Naive thymus-derived CD4-positive, alpha-beta T cell (primary cell): ENCODE measurements at regions not wholly inside any gene's neighbourhood (a gene's known extent, or its start where the extent isn't known, plus 50 kb on each side); places are given as distances from the start of the nearest gene placed in this dataset.

Source experiments
- ATAC-seq: fragments of 150-1000 bp; cut with Tn5 transposase; 2 replicates; pipeline ENCODE4 v1.10.0; 2021; ENCODE audit warnings: mild to moderate bottlenecking, moderate library complexity
- CTCF ChIA-PET: fragments of 350-600 bp; sonication (Branson Sonifier 250); formaldehyde crosslinking; loops from one replicate; lab custom pipeline; 2021; ENCODE audit warnings: antibody characterized with exemption; lab: Charles Lee
- POLR2A ChIA-PET: fragments of 350-600 bp; sonication (Branson Sonifier 250); formaldehyde crosslinking; loops from one replicate; lab custom pipeline; 2021; ENCODE audit warnings: antibody characterized with exemption, inconsistent platforms; lab: Charles Lee
- DNase-seq, 9 donors: peaks; one replicate each; pipeline versions ENCODE4 v3.0.0 to v3.0.0-alpha.2; 2020 to 2022; ENCODE audit warnings: mixed read lengths in 1 of 9
- H3K27ac ChIP-seq: one replicate; pipeline ENCODE4 v1.7.0; 2013; ENCODE audit warnings: mild to moderate bottlenecking, low read depth, low read length, moderate library complexity
- H3K27me3 ChIP-seq, 2 donors: one replicate each; pipeline ENCODE4 v1.7.0; 2013; ENCODE audit warnings: low read length in 2 of 2, mild to moderate bottlenecking in 2 of 2, moderate library complexity in 2 of 2; ENCODE audit not compliant: control insufficient read depth in 2 of 2, insufficient read depth in 2 of 2
- H3K36me3 ChIP-seq, 3 experiments: 1 replicate in 2 of 3; 2 replicates in 1 of 3; pipeline ENCODE4 v1.7.0; 2013; ENCODE audit warnings: low read length in 3 of 3, mild to moderate bottlenecking in 3 of 3, moderate library complexity in 1 of 3; ENCODE audit not compliant: insufficient read depth in 3 of 3, control insufficient read depth in 2 of 3
- H3K4me1 ChIP-seq, 2 donors: one replicate each; pipeline ENCODE4 v1.7.0; 2013; ENCODE audit warnings: low read length in 2 of 2, mild to moderate bottlenecking in 2 of 2, moderate library complexity in 1 of 2; ENCODE audit not compliant: control insufficient read depth in 2 of 2, insufficient read depth in 2 of 2
- H3K4me3 ChIP-seq: 2 replicates; pipeline ENCODE4 v1.7.0; 2013; ENCODE audit warnings: mild to moderate bottlenecking, low read length
- H3K9me3 ChIP-seq, 3 experiments: 1 replicate in 2 of 3; 2 replicates in 1 of 3; pipeline ENCODE4 v1.7.0; 2013; ENCODE audit warnings: low read length in 3 of 3; ENCODE audit not compliant: control insufficient read depth in 2 of 3
- H3K27ac Mint-ChIP-seq, 9 donors: one replicate each; pipeline ENCODE4 v1.8.0; 2020 to 2022; ENCODE audit warnings: mixed read lengths in 9 of 9, mild to moderate bottlenecking in 8 of 9, moderate library complexity in 5 of 9, inconsistent platforms in 2 of 9
- H3K27me3 Mint-ChIP-seq, 5 donors: one replicate each; pipeline ENCODE4 v1.8.0; 2021 to 2022; ENCODE audit warnings: mixed read lengths in 5 of 5, mild to moderate bottlenecking in 1 of 5
- H3K36me3 Mint-ChIP-seq, 5 donors: one replicate each; pipeline ENCODE4 v1.8.0; 2020 to 2022; ENCODE audit warnings: mixed read lengths in 5 of 5, mild to moderate bottlenecking in 3 of 5, inconsistent platforms in 1 of 5
- H3K4me1 Mint-ChIP-seq, 7 donors: one replicate each; pipeline ENCODE4 v1.8.0; 2020 to 2022; ENCODE audit warnings: mixed read lengths in 7 of 7, mild to moderate bottlenecking in 3 of 7, inconsistent platforms in 1 of 7
- H3K4me3 Mint-ChIP-seq, 10 donors: one replicate each; pipeline ENCODE4 v1.8.0; 2020 to 2022; ENCODE audit warnings: mild to moderate bottlenecking in 10 of 10, mixed read lengths in 10 of 10, moderate library complexity in 6 of 10, inconsistent platforms in 2 of 10
- H3K9me3 Mint-ChIP-seq, 11 donors: one replicate each; pipeline ENCODE4 v1.8.0; 2020 to 2022; ENCODE audit warnings: mixed read lengths in 11 of 11, mild to moderate bottlenecking in 4 of 11, inconsistent platforms in 1 of 11, moderate library complexity in 1 of 11
- intact Hi-C, 2 donors: fragments of 100-400 bp; cut with micrococcal nuclease; formaldehyde crosslinking; loops; one replicate each; pipeline ENCODE4 v1.15.1; 2023

GRCh38 chr2:8257502-8257901 is 424.4 kb upstream of the ID2 start:
- Mint-ChIP-seq H3K4me1 (peaks cover 0 to 12% (median 8%) of the 10 kb centered on the region in 7 donors), H3K4me3 (no peak overlapping the region), H3K9me3 (peaks cover 0 to 1% (median 0%) of the 10 kb centered on the region in 11 donors), H3K27me3 (peaks cover 0 to 12% (median 0%) of the 10 kb centered on the region in 5 donors), H3K27ac (no peak overlapping the region), H3K36me3 (peaks cover 0 to 6% (median 0%) of the 10 kb centered on the region in 5 donors)
- POLR2A ChIA-PET: no interaction called here
- no peaks in the 10 kb centered on the region for H3K4me1 ChIP-seq
- no peak overlapping the region for H3K27ac ChIP-seq
- no peak overlapping the region for H3K4me3 ChIP-seq
- H3K36me3 ChIP-seq: no peaks in the 10 kb centered on the region
- intact Hi-C loops: no loop called here
- H3K9me3 ChIP-seq: no peaks in the 10 kb centered on the region
- CTCF ChIA-PET: no interaction called here
- ATAC-seq (no peak), DNase-seq (no peak)
- no peaks in the 10 kb centered on the region for H3K27me3 ChIP-seq

- peaks cover 0 to 5% (median 0%) of the 10 kb centered on the region in 5 donors for H3K36me3 Mint-ChIP-seq
- peaks cover 3 to 14% (median 8%) of the 10 kb centered on the region in 7 donors for H3K4me1 Mint-ChIP-seq
- no peaks in the 10 kb centered on the region for H3K9me3 Mint-ChIP-seq
- Histone ChIP-seq H3K27ac (no peak overlapping the region), H3K27me3 (no peaks in the 10 kb centered on the region), H3K9me3 (no peaks in the 10 kb centered on the region), H3K4me1 (no peaks in the 10 kb centered on the region), H3K4me3 (no peak overlapping the region), H3K36me3 (no peaks in the 10 kb centered on the region)
- no peak overlapping the region for H3K4me3 Mint-ChIP-seq
- no peak overlapping the region for H3K27ac Mint-ChIP-seq
- ChIA-PET CTCF (no interaction called here), POLR2A (no interaction called here)
- no peak for ATAC-seq
- peaks cover 0 to 12% (median 0%) of the 10 kb centered on the region in 5 donors for H3K27me3 Mint-ChIP-seq
- DNase-seq: no peak
- intact Hi-C loops: no loop called here
Measured at GRCh38 chr2:8258406-8258805, 423.4 kb upstream of the ID2 start.

DNA sequence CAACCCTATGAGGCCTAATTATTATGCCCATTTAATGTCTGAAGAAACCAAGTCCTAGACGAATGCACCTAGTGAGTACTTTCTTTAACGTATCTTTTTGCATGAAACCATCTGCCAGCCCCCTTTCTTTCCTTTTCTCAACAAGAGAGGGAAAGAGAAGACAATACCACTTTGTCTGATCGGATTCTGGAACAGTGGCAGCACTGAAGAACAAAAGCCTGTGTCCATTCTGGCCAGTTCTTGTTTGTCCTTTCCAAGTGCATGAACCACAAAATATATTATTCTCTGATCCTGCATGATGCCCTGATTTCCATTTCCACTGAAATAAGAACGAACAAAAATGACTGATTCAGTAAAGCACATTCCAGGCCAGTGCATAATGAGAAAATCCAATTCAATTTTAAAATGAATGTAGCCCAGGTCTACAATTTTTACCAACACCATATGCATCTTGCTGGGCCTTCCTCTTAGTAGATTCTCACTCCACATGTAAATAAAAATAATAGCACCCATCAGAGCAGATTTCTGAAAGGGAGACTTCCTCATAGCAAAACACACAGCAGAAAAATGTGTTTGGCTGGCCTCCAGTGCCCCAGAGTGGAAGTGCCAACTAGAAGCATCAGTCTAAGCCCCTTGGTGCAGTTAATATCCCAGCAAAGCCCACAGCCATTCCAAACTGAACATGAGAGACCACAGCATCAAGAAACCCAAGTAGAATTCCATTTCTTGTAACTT is 422.6 kb upstream of the ID2 start:
- Histone ChIP-seq H3K4me1 (no peaks in the 10 kb centered on the region), H3K27me3 (no peaks in the 10 kb centered on the region), H3K9me3 (no peaks in the 10 kb centered on the region), H3K4me3 (no peak overlapping the region), H3K36me3 (no peaks in the 10 kb centered on the region), H3K27ac (no peak overlapping the region)
- DNase-seq (no peak), ATAC-seq (no peak)
- ChIA-PET CTCF (no interaction called here), POLR2A (no interaction called here)
- Mint-ChIP-seq H3K4me1 (peaks cover 2 to 8% (median 4%) of the 10 kb centered on the region in 7 donors), H3K36me3 (peaks cover 0 to 4% (median 0%) of the 10 kb centered on the region in 5 donors), H3K9me3 (no peaks in the 10 kb centered on the region), H3K27me3 (peaks cover 0 to 15% (median 0%) of the 10 kb centered on the region in 5 donors), H3K4me3 (no peak overlapping the region), H3K27ac (no peak overlapping the region)
- intact Hi-C loops: no loop called here

GRCh38 chr2:8259841-8260178 is 422.0 kb upstream of the ID2 start:
- H3K27me3 ChIP-seq: no peaks in the 10 kb centered on the region
- no peak overlapping the region for H3K4me3 Mint-ChIP-seq
- no peak overlapping the region for H3K27ac ChIP-seq
- intact Hi-C loops: no loop called here
- no peaks in the 10 kb centered on the region for H3K9me3 Mint-ChIP-seq
- peaks cover 0 to 2% (median 0%) of the 10 kb centered on the region in 5 donors for H3K36me3 Mint-ChIP-seq
- ATAC-seq (no peak), DNase-seq (no peak)
- no peak overlapping the region for H3K4me3 ChIP-seq
- H3K4me1 Mint-ChIP-seq: peaks cover 0 to 8% (median 0%) of the 10 kb centered on the region in 7 donors
- CTCF ChIA-PET: no interaction called here
- H3K9me3 ChIP-seq: no peaks in the 10 kb centered on the region
- H3K27ac Mint-ChIP-seq: no peak overlapping the region
- H3K36me3 ChIP-seq: no peaks in the 10 kb centered on the region
- H3K4me1 ChIP-seq: no peaks in the 10 kb centered on the region
- POLR2A ChIA-PET: no interaction called here
- peaks cover 0 to 18% (median 0%) of the 10 kb centered on the region in 5 donors for H3K27me3 Mint-ChIP-seq

- Histone ChIP-seq H3K4me3 (no peak overlapping the region), H3K4me1 (no peaks in the 10 kb centered on the region), H3K9me3 (no peaks in the 10 kb centered on the region), H3K27ac (no peak overlapping the region), H3K36me3 (no peaks in the 10 kb centered on the region), H3K27me3 (no peaks in the 10 kb centered on the region)
- Mint-ChIP-seq H3K36me3 (peaks cover 0 to 2% (median 0%) of the 10 kb centered on the region in 5 donors), H3K27ac (no peak overlapping the region), H3K9me3 (no peaks in the 10 kb centered on the region), H3K4me1 (peaks cover 0 to 8% (median 0%) of the 10 kb centered on the region in 7 donors), H3K27me3 (peaks cover 0 to 18% (median 0%) of the 10 kb centered on the region in 5 donors), H3K4me3 (peak overlapping the region in 1 of 10 donors; percentile 17)
- no peak for DNase-seq
- intact Hi-C loops: no loop called here
- ATAC-seq: no peak
- POLR2A ChIA-PET: no interaction called here
- CTCF ChIA-PET: no interaction called here
Measured at GRCh38 chr2:8260213-8260612, 421.6 kb upstream of the ID2 start.

DNA sequence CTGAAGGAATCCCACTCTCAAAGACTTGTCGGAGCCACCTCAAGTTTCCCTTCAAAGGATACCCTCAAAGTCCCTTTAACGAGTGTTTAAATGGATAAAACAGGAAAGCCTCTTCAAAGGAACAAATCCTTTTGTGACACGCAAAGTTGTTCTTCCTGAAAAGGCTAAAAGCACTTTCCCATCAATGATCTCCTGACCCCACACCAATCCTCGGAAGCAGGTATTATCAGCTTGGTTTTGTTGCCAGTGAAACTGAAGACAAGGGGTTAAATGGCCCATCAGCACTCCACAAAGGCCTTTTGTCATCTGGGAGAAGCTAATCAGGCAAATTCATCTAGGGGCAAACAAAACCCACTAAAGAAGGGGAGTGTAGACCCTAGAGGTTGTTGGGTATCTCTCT is 418.0 kb upstream of the ID2 start:
- Histone ChIP-seq H3K27me3 (no peaks in the 10 kb centered on the region), H3K9me3 (no peaks in the 10 kb centered on the region), H3K27ac (no peak overlapping the region), H3K4me3 (no peak overlapping the region), H3K4me1 (no peaks in the 10 kb centered on the region), H3K36me3 (no peaks in the 10 kb centered on the region)
- Mint-ChIP-seq H3K4me3 (no peak overlapping the region), H3K27ac (no peak overlapping the region), H3K36me3 (peaks cover 0 to 2% (median 0%) of the 10 kb centered on the region in 5 donors), H3K27me3 (peaks cover 0 to 16% (median 0%) of the 10 kb centered on the region in 5 donors), H3K9me3 (peaks cover 0 to 3% (median 0%) of the 10 kb centered on the region in 11 donors), H3K4me1 (peaks cover 0 to 8% (median 0%) of the 10 kb centered on the region in 7 donors)
- DNase-seq (no peak), ATAC-seq (no peak)
- intact Hi-C loops: no loop called here
- ChIA-PET POLR2A (no interaction called here), CTCF (no interaction called here)

GRCh38 chr2:8264981-8265380 is 416.9 kb upstream of the ID2 start:
- Histone ChIP-seq H3K27me3 (no peaks in the 10 kb centered on the region), H3K4me1 (no peaks in the 10 kb centered on the region), H3K4me3 (no peak overlapping the region), H3K36me3 (no peaks in the 10 kb centered on the region), H3K9me3 (no peaks in the 10 kb centered on the region), H3K27ac (no peak overlapping the region)
- ChIA-PET POLR2A (no interaction called here), CTCF (no interaction called here)
- H3K4me3 Mint-ChIP-seq: no peak overlapping the region
- peaks cover 0 to 3% (median 0%) of the 10 kb centered on the region in 11 donors for H3K9me3 Mint-ChIP-seq
- intact Hi-C loops: no loop called here
- no peak overlapping the region for H3K27ac Mint-ChIP-seq
- H3K27me3 Mint-ChIP-seq: peaks cover 0 to 13% (median 0%) of the 10 kb centered on the region in 5 donors
- H3K36me3 Mint-ChIP-seq: peaks cover 0 to 2% (median 0%) of the 10 kb centered on the region in 5 donors
- ATAC-seq: no peak
- no peak for DNase-seq
- peaks cover 0 to 8% (median 0%) of the 10 kb centered on the region in 7 donors for H3K4me1 Mint-ChIP-seq
